Endothelial cell (in vitro differentiated cells): ENCODE measurements at regions not wholly inside any gene's neighbourhood (a gene's known extent, or its start where the extent isn't known, plus 50 kb on each side); places are given as distances from the start of the nearest gene placed in this dataset.

Source experiments
- DNase-seq: peaks from one replicate; pipeline ENCODE4 v3.0.0; 2021; ENCODE audit warnings: low spot score
- H3K27ac Mint-ChIP-seq: one replicate; pipeline ENCODE4 v1.8.0; 2021; ENCODE audit warnings: mixed read lengths, inconsistent platforms; ENCODE audit not compliant: unreplicated experiment
- H3K27me3 Mint-ChIP-seq: one replicate; pipeline ENCODE4 v1.8.0; 2021; ENCODE audit warnings: mild to moderate bottlenecking, moderate library complexity, mixed read lengths, inconsistent platforms; ENCODE audit not compliant: unreplicated experiment
- H3K36me3 Mint-ChIP-seq: one replicate; pipeline ENCODE4 v1.8.0; 2021; ENCODE audit warnings: mild to moderate bottlenecking, low read depth, mixed read lengths, inconsistent platforms; ENCODE audit not compliant: unreplicated experiment
- H3K4me1 Mint-ChIP-seq: one replicate; pipeline ENCODE4 v1.8.0; 2021; ENCODE audit warnings: mild to moderate bottlenecking, mixed read lengths, inconsistent platforms; ENCODE audit not compliant: unreplicated experiment
- H3K4me3 Mint-ChIP-seq: one replicate; pipeline ENCODE4 v1.8.0; 2021; ENCODE audit warnings: mild to moderate bottlenecking, mixed read lengths, inconsistent platforms; ENCODE audit not compliant: unreplicated experiment
- H3K9me3 Mint-ChIP-seq: one replicate; pipeline ENCODE4 v1.8.0; 2021; ENCODE audit warnings: mixed read lengths, inconsistent platforms; ENCODE audit not compliant: unreplicated experiment
- CTCF ChIP-seq: fragments of 200-600 bp; sonication (generic); IDR thresholded peaks from one replicate; pipeline ENCODE4 v1.5.0; 2021; ENCODE audit warnings: antibody characterized with exemption; ENCODE audit not compliant: unreplicated experiment

GRCh38 chr3:153574445-153574844 is 412.4 kb downstream of the RAP2B start:
- no peaks in the 10 kb centered on the region for H3K27me3 Mint-ChIP-seq
- H3K27ac Mint-ChIP-seq, result no peak overlapping the region
- no peaks in the 10 kb centered on the region for H3K36me3 Mint-ChIP-seq
- no peaks in the 10 kb centered on the region for H3K9me3 Mint-ChIP-seq
- no peaks in the 10 kb centered on the region for H3K4me1 Mint-ChIP-seq
- no peak for TF ChIP-seq CTCF
- no peak for DNase-seq
- no peak overlapping the region for H3K4me3 Mint-ChIP-seq

GRCh38 chr3:153577059-153577736 is 415.2 kb downstream of the RAP2B start:
- DNase-seq, result no peak
- H3K27me3 Mint-ChIP-seq, result no peaks in the 10 kb centered on the region
- H3K4me3 Mint-ChIP-seq, result no peak overlapping the region
- H3K9me3 Mint-ChIP-seq, result no peaks in the 10 kb centered on the region
- H3K4me1 Mint-ChIP-seq, result no peaks in the 10 kb centered on the region
- no peak for TF ChIP-seq CTCF
- no peaks in the 10 kb centered on the region for H3K36me3 Mint-ChIP-seq
- no peak overlapping the region for H3K27ac Mint-ChIP-seq

GRCh38 chr3:153578046-153578445 is 416.0 kb downstream of the RAP2B start:
- H3K27me3 Mint-ChIP-seq, result no peaks in the 10 kb centered on the region
- H3K4me3 Mint-ChIP-seq, result no peak overlapping the region
- DNase-seq, result no peak
- TF ChIP-seq CTCF, result no peak
- no peak overlapping the region for H3K27ac Mint-ChIP-seq
- H3K36me3 Mint-ChIP-seq, result no peaks in the 10 kb centered on the region
- no peaks in the 10 kb centered on the region for H3K4me1 Mint-ChIP-seq
- no peaks in the 10 kb centered on the region for H3K9me3 Mint-ChIP-seq

GRCh38 chr3:153590051-153590450 is 428.0 kb downstream of the RAP2B start:
- no peak for TF ChIP-seq CTCF
- H3K4me3 Mint-ChIP-seq, result no peak overlapping the region
- H3K36me3 Mint-ChIP-seq, result no peaks in the 10 kb centered on the region
- H3K27ac Mint-ChIP-seq, result no peak overlapping the region
- no peak for DNase-seq
- H3K27me3 Mint-ChIP-seq, result peaks cover 3% of the 10 kb centered on the region
- H3K4me1 Mint-ChIP-seq, result peaks cover 5% of the 10 kb centered on the region
- H3K9me3 Mint-ChIP-seq, result no peaks in the 10 kb centered on the region

GRCh38 chr3:153591561-153592245 is 429.7 kb downstream of the RAP2B start:
- peaks cover 5% of the 10 kb centered on the region for H3K4me1 Mint-ChIP-seq
- H3K27me3 Mint-ChIP-seq, result no peaks in the 10 kb centered on the region
- no peak overlapping the region for H3K4me3 Mint-ChIP-seq
- TF ChIP-seq CTCF, result no peak
- no peak overlapping the region for H3K27ac Mint-ChIP-seq
- H3K9me3 Mint-ChIP-seq, result no peaks in the 10 kb centered on the region
- H3K36me3 Mint-ChIP-seq, result no peaks in the 10 kb centered on the region
- no peak for DNase-seq
